IPS DF 6.9 (cell line): ENCODE measurements at regions not wholly inside any gene's neighbourhood (a gene's known extent, or its start where the extent isn't known, plus 50 kb on each side); places are given as distances from the start of the nearest gene placed in this dataset.
"Not testable (repeated sequence)": the region's sequence is repeated elsewhere in the genome, so short reads cannot be mapped to it uniquely, and the experiment has no call there.

Experiments
- DNase-seq: peaks from one replicate; pipeline ENCODE4 v3.0.0-alpha.2; 2013; ENCODE audit warnings: low read depth, low spot score
- H3K27ac ChIP-seq: one replicate; pipeline ENCODE4 v1.5.1; 2013; ENCODE audit warnings: low read length, control low read depth
- H3K27me3 ChIP-seq: 2 replicates; pipeline ENCODE4 v1.6.1; 2013; ENCODE audit warnings: mild to moderate bottlenecking, low read length; ENCODE audit not compliant: control insufficient read depth, insufficient read depth
- H3K36me3 ChIP-seq: 2 replicates; pipeline ENCODE4 v1.6.1; 2013; ENCODE audit warnings: low read length; ENCODE audit not compliant: control insufficient read depth, insufficient read depth
- H3K4me1 ChIP-seq: 2 replicates; pipeline ENCODE4 v1.6.1; 2013; ENCODE audit warnings: low read length; ENCODE audit not compliant: control insufficient read depth, insufficient read depth
- H3K4me3 ChIP-seq: 2 replicates; pipeline ENCODE4 v1.5.1; 2013; ENCODE audit warnings: mild to moderate bottlenecking, low read length
- H3K9me3 ChIP-seq: 2 replicates; pipeline ENCODE4 v1.6.1; 2013; ENCODE audit warnings: low read length, inconsistent platforms; ENCODE audit not compliant: control insufficient read depth, insufficient read depth
- WGBS: extraction: QIAGEN DNeasy Blood & Tissue Kit; methylation state at CpG from one replicate; pipeline ENCODE4 v1.1.7; 2013; ENCODE audit warnings: mixed read lengths, missing lambda C conversion rate; ENCODE audit not compliant: insufficient read length, insufficient coverage; 5-methylcytosine and 5-hydroxymethylcytosine counted together

DNA sequence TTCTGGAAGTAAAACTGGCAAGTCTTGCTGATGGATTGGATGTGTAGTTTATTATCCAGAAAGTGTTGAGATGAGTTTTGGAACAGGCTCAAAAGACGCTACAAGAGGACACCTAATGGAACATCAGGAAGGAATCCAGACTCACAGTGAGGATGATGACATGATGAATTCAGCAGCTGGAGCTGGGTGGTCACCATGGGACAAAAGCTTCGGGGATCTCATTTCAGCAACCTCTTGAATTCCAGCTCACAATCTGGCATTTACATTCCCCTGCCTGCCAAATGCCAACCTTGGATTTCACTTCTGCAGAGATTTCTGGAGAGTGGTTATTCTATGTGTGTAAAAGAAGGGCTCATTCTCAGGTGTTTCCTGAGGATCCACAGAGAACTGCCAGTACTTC, 288.0 kb upstream of the TMTC4 start:
- Histone ChIP-seq H3K27ac (no peak overlapping the region), H3K9me3 (no peaks in the 10 kb centered on the region), H3K36me3 (no peaks in the 10 kb centered on the region), H3K4me3 (no peak overlapping the region), H3K27me3 (no peaks in the 10 kb centered on the region), H3K4me1 (no peaks in the 10 kb centered on the region)
- no CpG with 5 or more reads among the region's 2 CpGs for WGBS
- no peak for DNase-seq

GRCh38 chr13:100961186-100961585, 286.6 kb upstream of the TMTC4 start:
- no peak for DNase-seq

DNA sequence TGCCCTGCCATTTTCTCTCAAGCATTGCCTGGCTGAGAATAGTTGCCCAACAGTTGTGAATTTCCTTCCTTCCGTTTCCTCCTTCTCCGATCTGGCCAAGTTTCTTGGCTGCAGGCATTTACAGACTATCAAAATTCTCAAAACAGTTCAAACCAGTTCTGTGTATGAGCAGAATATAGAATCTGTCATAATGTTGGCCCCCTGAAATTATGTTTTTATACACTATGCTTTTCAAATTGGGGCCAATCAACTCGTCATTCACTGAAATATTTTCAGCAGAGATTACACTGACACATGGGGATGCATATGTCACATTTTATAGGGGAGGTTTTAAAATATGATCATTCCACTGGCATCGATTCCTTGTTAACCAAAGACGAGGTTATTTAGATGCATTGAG, 284.2 kb upstream of the TMTC4 start:
- no CpG with 5 or more reads among the region's 5 CpGs for WGBS

More at GRCh38 chr13:100961186-100961585, 286.6 kb upstream of the TMTC4 start:
- H3K27me3 ChIP-seq, result no peaks in the 10 kb centered on the region
- no peaks in the 10 kb centered on the region for H3K36me3 ChIP-seq
- no peaks in the 10 kb centered on the region for H3K4me1 ChIP-seq
- H3K4me3 ChIP-seq, result no peak overlapping the region
- WGBS, result no CpG with 5 or more reads among the region's 7 CpGs
- H3K27ac ChIP-seq, result no peak overlapping the region
- H3K9me3 ChIP-seq, result no peaks in the 10 kb centered on the region

GRCh38 chr13:100957741-100958140, 283.1 kb upstream of the TMTC4 start:
- Histone ChIP-seq H3K27ac (no peak overlapping the region), H3K27me3 (no peaks in the 10 kb centered on the region), H3K4me1 (no peaks in the 10 kb centered on the region), H3K36me3 (no peaks in the 10 kb centered on the region), H3K9me3 (no peaks in the 10 kb centered on the region), H3K4me3 (no peak overlapping the region)
- WGBS, result no CpG with 5 or more reads among the region's 4 CpGs
- no peak for DNase-seq

More for the DNA sequence above, 284.2 kb upstream of the TMTC4 start:
- no peak overlapping the region for H3K27ac ChIP-seq
- DNase-seq, result no peak
- H3K4me1 ChIP-seq, result no peaks in the 10 kb centered on the region
- H3K9me3 ChIP-seq, result no peaks in the 10 kb centered on the region
- H3K27me3 ChIP-seq, result no peaks in the 10 kb centered on the region
- no peak overlapping the region for H3K4me3 ChIP-seq
- no peaks in the 10 kb centered on the region for H3K36me3 ChIP-seq

DNA sequence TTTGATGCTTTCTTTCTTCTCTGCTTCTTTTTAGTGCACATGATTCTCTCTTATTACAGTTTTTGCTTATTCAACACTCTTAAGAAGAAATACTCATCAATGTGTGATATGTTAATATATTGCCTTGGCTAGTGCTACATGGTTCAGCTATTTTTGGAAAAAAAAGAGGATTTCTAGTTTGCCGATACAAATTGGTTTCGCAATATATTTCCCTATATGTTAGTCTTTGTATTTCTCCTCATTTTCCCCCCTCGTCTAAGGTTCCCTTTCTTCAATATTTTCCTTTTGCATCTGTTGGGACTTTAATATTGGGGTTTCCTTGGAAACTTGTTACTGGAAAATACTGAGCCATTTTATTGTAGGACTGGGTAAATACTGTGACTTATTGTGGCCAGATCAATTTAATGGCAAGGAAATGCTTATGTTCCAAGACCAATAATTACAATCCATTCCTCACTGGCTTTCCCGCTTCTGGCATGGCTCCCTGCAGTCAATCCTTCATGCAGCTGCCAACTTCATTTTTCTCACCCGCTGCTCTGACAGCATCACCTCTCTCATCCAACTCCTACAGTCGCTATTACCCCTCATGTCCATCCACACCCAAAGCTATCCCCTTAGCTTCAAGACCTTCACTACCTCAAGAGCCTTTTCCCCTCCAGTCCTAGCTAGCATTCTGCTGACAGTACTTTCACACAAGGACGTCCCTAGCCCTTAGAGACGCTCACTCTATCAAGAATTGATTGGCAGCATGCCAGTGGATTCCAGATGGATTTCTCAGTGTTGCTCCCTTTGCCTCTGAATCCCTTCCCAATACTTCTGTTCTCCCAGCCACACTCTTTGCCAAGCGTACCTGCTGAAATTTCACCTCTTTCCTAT, 280.1 kb upstream of the TMTC4 start:
- WGBS, result no CpG with 5 or more reads among the region's 9 CpGs
- Histone ChIP-seq H3K27me3 (no peaks in the 10 kb centered on the region; the same call in 1 of the 2 replicates), H3K27ac (no peak overlapping the region), H3K4me1 (no peaks in the 10 kb centered on the region), H3K9me3 (no peaks in the 10 kb centered on the region), H3K36me3 (no peaks in the 10 kb centered on the region), H3K4me3 (no peak overlapping the region)
- DNase-seq, result no peak

DNA sequence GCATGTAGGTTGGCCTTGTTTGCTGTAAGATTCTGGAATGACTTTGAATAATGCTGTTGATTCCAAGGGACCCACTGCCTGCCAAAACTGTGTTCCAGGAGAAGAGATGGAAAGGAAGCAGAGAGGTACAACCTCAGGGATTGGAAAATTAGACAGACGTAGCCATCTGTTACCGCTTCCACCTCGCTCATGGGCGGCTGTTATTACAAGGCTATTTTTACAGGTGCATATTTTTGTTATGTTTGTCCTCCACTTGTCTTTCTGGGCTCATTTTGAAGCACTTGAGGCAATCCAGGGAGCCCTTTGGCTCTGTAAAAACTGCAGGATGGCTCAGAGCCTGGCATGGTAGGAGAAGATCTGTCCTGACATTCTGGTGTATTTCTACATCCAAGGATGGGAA, 276.4 kb upstream of the TMTC4 start:
- no peaks in the 10 kb centered on the region; the same call in 1 of the 2 replicates for H3K27me3 ChIP-seq
- WGBS, result no CpG with 5 or more reads among the region's 4 CpGs
- no peaks in the 10 kb centered on the region for H3K4me1 ChIP-seq
- DNase-seq, result no peak
- no peaks in the 10 kb centered on the region for H3K36me3 ChIP-seq
- no peak overlapping the region for H3K27ac ChIP-seq
- H3K9me3 ChIP-seq, result no peaks in the 10 kb centered on the region
- no peak overlapping the region for H3K4me3 ChIP-seq

DNA sequence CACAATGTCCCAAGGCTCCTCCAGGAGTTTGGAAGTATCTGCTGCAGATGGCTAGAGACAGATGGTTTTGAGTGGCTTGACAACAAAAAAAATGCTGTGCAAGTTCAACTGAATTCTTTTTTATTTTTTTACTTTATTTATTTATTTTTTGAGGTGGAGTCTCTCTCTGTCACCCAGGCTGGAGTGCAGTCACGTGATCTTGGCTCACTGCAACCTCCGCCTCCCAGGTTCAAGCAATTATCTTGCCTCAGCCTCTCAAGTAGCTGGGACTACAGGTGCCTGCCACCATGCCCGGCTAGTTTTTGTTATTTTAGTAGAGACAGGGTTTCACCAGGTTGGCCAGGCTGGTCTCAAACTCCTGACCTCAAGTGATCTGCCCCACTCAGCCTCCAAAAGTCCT, 274.3 kb upstream of the TMTC4 start:
- no CpG with 5 or more reads among the region's 3 CpGs for WGBS
- H3K27me3 ChIP-seq, DNase-seq, H3K27ac ChIP-seq, H3K4me3 ChIP-seq, H3K36me3 ChIP-seq, H3K9me3 ChIP-seq, H3K4me1 ChIP-seq: not testable (repeated sequence)

- Histone ChIP-seq H3K4me1 (no peaks in the 10 kb centered on the region), H3K27ac (no peak overlapping the region), H3K27me3 (no peaks in the 10 kb centered on the region), H3K36me3 (no peaks in the 10 kb centered on the region), H3K4me3 (no peak overlapping the region), H3K9me3 (no peaks in the 10 kb centered on the region)
- no peak for DNase-seq
- WGBS, result no CpG with 5 or more reads among the region's 4 CpGs
Measured at GRCh38 chr13:100946588-100946987, 272.0 kb upstream of the TMTC4 start.

GRCh38 chr13:100944791-100945345, 270.3 kb upstream of the TMTC4 start:
- Histone ChIP-seq H3K36me3 (no peaks in the 10 kb centered on the region), H3K27me3 (no peaks in the 10 kb centered on the region), H3K27ac (no peak overlapping the region), H3K9me3 (no peaks in the 10 kb centered on the region), H3K4me3 (no peak overlapping the region), H3K4me1 (no peaks in the 10 kb centered on the region)
- no CpG with 5 or more reads among the region's 5 CpGs for WGBS
- no peak for DNase-seq

DNA sequence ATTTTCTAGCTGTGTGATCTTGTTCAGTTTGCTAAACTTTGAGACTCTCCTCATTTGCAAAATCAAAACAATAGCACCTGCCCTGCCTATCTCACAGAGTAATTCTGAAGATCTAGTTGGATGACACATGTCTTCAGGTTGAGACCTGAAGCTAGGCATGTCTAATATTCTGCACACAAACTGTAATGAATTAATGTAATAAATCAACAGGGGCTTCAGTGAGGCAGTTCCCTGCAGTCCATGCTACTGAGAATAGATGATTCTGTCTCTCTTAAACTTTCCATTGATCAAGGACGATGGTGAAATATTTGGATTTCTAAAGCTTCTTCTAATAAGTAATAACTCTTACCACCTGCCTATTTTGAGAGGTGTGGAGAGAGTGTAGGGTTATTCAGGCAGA, 268.1 kb upstream of the TMTC4 start:
- Histone ChIP-seq H3K27me3 (no peaks in the 10 kb centered on the region), H3K4me3 (no peak overlapping the region), H3K27ac (no peak overlapping the region), H3K36me3 (no peaks in the 10 kb centered on the region), H3K9me3 (no peaks in the 10 kb centered on the region), H3K4me1 (no peaks in the 10 kb centered on the region)
- no CpG with 5 or more reads among the region's 1 CpG for WGBS
- no peak for DNase-seq
